CD4-positive, alpha-beta T cell treated with Interleukin-10 for 1 hour (primary cell): ENCODE measurements at regions not wholly inside any gene's neighbourhood (a gene's known extent, or its start where the extent isn't known, plus 50 kb on each side); places are given as distances from the start of the nearest gene placed in this dataset.

Source experiments
- DNase-seq: peaks from one replicate; pipeline ENCODE4 v3.0.0-alpha.2; 2020

GRCh38 chr3:30269751-30270445, 336.5 kb upstream of the TGFBR2 start:
- no peak for DNase-seq

GRCh38 chr3:30271781-30272180, 334.6 kb upstream of the TGFBR2 start:
- no peak for DNase-seq

GRCh38 chr3:30273304-30274072, 332.9 kb upstream of the TGFBR2 start:
- DNase-seq = no peak

GRCh38 chr3:30277494-30277893, 328.9 kb upstream of the TGFBR2 start:
- no peak for DNase-seq

- no peak for DNase-seq
Measured at GRCh38 chr3:30281526-30281925, 324.9 kb upstream of the TGFBR2 start.

GRCh38 chr3:30282154-30282696, 324.2 kb upstream of the TGFBR2 start:
- no peak for DNase-seq

GRCh38 chr3:30285188-30286006, 321.0 kb upstream of the TGFBR2 start:
- no peak for DNase-seq

GRCh38 chr3:30286007-30286669, 320.3 kb upstream of the TGFBR2 start:
- no peak for DNase-seq

GRCh38 chr3:30286811-30287210, 319.6 kb upstream of the TGFBR2 start:
- DNase-seq = no peak

- DNase-seq = no peak
Measured at GRCh38 chr3:30288830-30289229, 317.6 kb upstream of the TGFBR2 start.

- DNase-seq = peak; percentile 6
Measured at GRCh38 chr3:30289324-30289723, 317.1 kb upstream of the TGFBR2 start.

GRCh38 chr3:30289766-30290165, 316.6 kb upstream of the TGFBR2 start:
- no peak for DNase-seq

- no peak for DNase-seq
Measured at GRCh38 chr3:30290479-30290878, 315.9 kb upstream of the TGFBR2 start.

GRCh38 chr3:30292192-30292893, 314.1 kb upstream of the TGFBR2 start:
- no peak for DNase-seq

- no peak for DNase-seq
Measured at GRCh38 chr3:30293621-30294240, 312.7 kb upstream of the TGFBR2 start.

- DNase-seq = no peak
Measured at GRCh38 chr3:30294241-30294667, 312.1 kb upstream of the TGFBR2 start.

- DNase-seq = no peak
Measured at GRCh38 chr3:30297112-30297511, 309.3 kb upstream of the TGFBR2 start.

GRCh38 chr3:30299674-30300385, 306.6 kb upstream of the TGFBR2 start:
- no peak for DNase-seq

- DNase-seq = no peak
Measured at GRCh38 chr3:30300809-30301208, 305.6 kb upstream of the TGFBR2 start.

GRCh38 chr3:30302027-30302426, 304.4 kb upstream of the TGFBR2 start:
- DNase-seq = no peak

GRCh38 chr3:30303770-30304169, 302.6 kb upstream of the TGFBR2 start:
- no peak for DNase-seq
